Endothelial cell of umbilical vein (primary cell): ENCODE measurements at regions not wholly inside any gene's neighbourhood (a gene's known extent, or its start where the extent isn't known, plus 50 kb on each side); places are given as distances from the start of the nearest gene placed in this dataset.

ENCODE experiments used
- BruUV-seq: library from RNA; stranded (reverse); fragments of 400-500 nt; replicated peaks from 2 replicates; lab custom pipeline; 2021; lab: Mats Ljungman, UMichigan
- CTCF ChIA-PET: fragments of 300-600, 350-600 bp; sonication (Branson Sonifier 250); formaldehyde crosslinking; loops from one replicate; lab custom pipeline; 2021; ENCODE audit warnings: antibody characterized with exemption, inconsistent platforms; lab: Charles Lee
- POLR2A ChIA-PET: fragments of 300-600, 350-600 bp; sonication (Branson Sonifier 250); formaldehyde crosslinking; loops from one replicate; lab custom pipeline; 2021; ENCODE audit warnings: antibody characterized with exemption, inconsistent platforms; lab: Charles Lee
- DNase-seq: peaks from one replicate; pipeline ENCODE4 v3.0.0-alpha.2; 2011; ENCODE audit warnings: low read depth, low spot score
- FAIRE-seq: peaks from 2 replicates; lab custom pipeline; 2011; peaks lifted over from hg19 to GRCh38; lab: Jason Lieb, UNC
- H2AFZ ChIP-seq: 2 replicates; pipeline ENCODE4 v1.6.0; 2012; ENCODE audit warnings: low read depth, low read length, control low read depth, inconsistent platforms
- H3K27ac ChIP-seq: 2 replicates; pipeline ENCODE4 v1.5.1; 2011; ENCODE audit warnings: low read depth, mild to moderate bottlenecking, control low read depth, low read length, moderate library complexity; ENCODE audit not compliant: insufficient read depth
- H3K27me3 ChIP-seq, 2 experiments: 2 replicates each; pipeline versions ENCODE4 v1.6.0 to v1.6.1; 2011; ENCODE audit warnings: low read length in 2 of 2, mixed read lengths in 1 of 2; ENCODE audit not compliant: control insufficient read depth in 2 of 2, insufficient read depth in 2 of 2
- H3K36me3 ChIP-seq, 2 experiments: 2 replicates in 1 of 2; 3 replicates in 1 of 2; pipeline ENCODE4 v1.5.1; 2011; ENCODE audit warnings: low read length in 2 of 2, mild to moderate bottlenecking in 1 of 2, moderate library complexity in 1 of 2; ENCODE audit not compliant: control insufficient read depth in 2 of 2, insufficient read depth in 2 of 2; ENCODE audit errors: extremely low read depth in 1 of 2
- H3K4me1 ChIP-seq: 3 replicates; pipeline ENCODE4 v1.5.1; 2011; ENCODE audit warnings: mild to moderate bottlenecking, low read length; ENCODE audit not compliant: control insufficient read depth, insufficient read depth; ENCODE audit errors: extremely low read depth
- H3K4me2 ChIP-seq: 2 replicates; pipeline ENCODE4 v1.6.1; 2011; ENCODE audit warnings: low read length, control low read depth, mixed read lengths; ENCODE audit not compliant: insufficient read depth
- H3K4me3 ChIP-seq, 3 experiments: fragments of 200-600 bp in 1 of 3; sonication (generic), shearing (Covaris generic) in 1 of 3; replicated peaks in 1 of 3; 2 replicates each; pipeline ENCODE4 v1.5.1; 2011 to 2016; ENCODE audit warnings: control low read depth in 3 of 3, low read length in 3 of 3, mild to moderate bottlenecking in 2 of 3, inconsistent platforms in 1 of 3, low read depth in 1 of 3, moderate library complexity in 1 of 3; ENCODE audit not compliant: insufficient read depth in 1 of 3
- H3K79me2 ChIP-seq: 2 replicates; pipeline ENCODE4 v1.6.0; 2012; ENCODE audit warnings: low read length, inconsistent platforms; ENCODE audit not compliant: control insufficient read depth, insufficient read depth
- H3K9ac ChIP-seq: replicated peaks from 2 replicates; pipeline ENCODE3; 2011; ENCODE audit warnings: low read length, control low read depth; ENCODE audit not compliant: insufficient read depth; ENCODE audit errors: extremely low read depth
- H3K9me1 ChIP-seq: replicated peaks from 3 replicates; pipeline ENCODE4 v1.6.0; 2011; ENCODE audit warnings: mild to moderate bottlenecking, low read length; ENCODE audit not compliant: control insufficient read depth, insufficient read depth; ENCODE audit errors: extremely low read depth
- H3K9me3 ChIP-seq: replicated peaks from 2 replicates; pipeline ENCODE4 v1.5.1; 2012; ENCODE audit warnings: low read length, inconsistent platforms; ENCODE audit not compliant: control insufficient read depth, insufficient read depth
- H4K20me1 ChIP-seq: replicated peaks from 2 replicates; pipeline ENCODE3; 2011; ENCODE audit warnings: mild to moderate bottlenecking, low read length; ENCODE audit not compliant: control insufficient read depth, insufficient read depth; ENCODE audit errors: extremely low read depth
- CTCF ChIP-seq, 2 donors: IDR thresholded peaks; 1 replicate in 1 of 2; 2 replicates in 1 of 2; pipeline ENCODE4 v1.5.1; 2011; ENCODE audit warnings: low read length in 2 of 2, mild to moderate bottlenecking in 2 of 2, moderate library complexity in 2 of 2, control low read depth in 1 of 2, inconsistent platforms in 1 of 2, low read depth in 1 of 2; ENCODE audit not compliant: insufficient read depth in 1 of 2; ENCODE audit errors: extremely low read depth in 1 of 2
- EZH2 ChIP-seq: IDR thresholded peaks from 2 replicates; pipeline ENCODE4 v1.6.1; 2012; ENCODE audit warnings: borderline replicate concordance, low read depth, mild to moderate bottlenecking, moderate library complexity, low read length, inconsistent platforms; ENCODE audit not compliant: severe bottlenecking
- FOS ChIP-seq: IDR thresholded peaks from 2 replicates; pipeline ENCODE4 v1.6.1; 2011; ENCODE audit warnings: mild to moderate bottlenecking, low read length, moderate library complexity, borderline replicate concordance; ENCODE audit not compliant: insufficient read depth
- GATA2 ChIP-seq: IDR thresholded peaks from 2 replicates; pipeline ENCODE4 v1.7.0; 2011; ENCODE audit warnings: low read depth, mild to moderate bottlenecking, moderate library complexity, mixed read lengths, low read length; ENCODE audit not compliant: insufficient read length, insufficient read depth
- JUN ChIP-seq: IDR thresholded peaks from 2 replicates; pipeline ENCODE4 v1.6.1; 2011; ENCODE audit warnings: borderline replicate concordance, low read depth; ENCODE audit not compliant: insufficient read length, insufficient read depth
- MYC ChIP-seq: IDR thresholded peaks from one replicate; pipeline ENCODE4 v1.6.1; 2011; ENCODE audit warnings: mild to moderate bottlenecking, low read depth, low read length
- POLR2A ChIP-seq: IDR thresholded peaks from 2 replicates; pipeline ENCODE4 v1.6.1; 2012; ENCODE audit warnings: low read depth, mild to moderate bottlenecking, control low read depth, low read length
- POLR2AphosphoS5 ChIP-seq: IDR thresholded peaks from 2 replicates; pipeline ENCODE4 v1.6.1; 2012; ENCODE audit warnings: low read depth, mild to moderate bottlenecking, control low read depth, low read length, moderate library complexity; ENCODE audit not compliant: insufficient read depth
- dilution Hi-C: fragments of 300-500 bp; cut with MboI; formaldehyde crosslinking; loops from one replicate; pipeline ENCODE4 v1.15.0; 2019; ENCODE audit warnings: low sequenced_read_pairs; ENCODE audit not compliant: extremely low pct_ligation_motif_present
- intact Hi-C: fragments of 100-400 bp; cut with micrococcal nuclease; formaldehyde crosslinking; loops from one replicate; pipeline ENCODE4 v1.10.0; 2022
- TF ChIP-seq, protein P1 (sequence below): IDR thresholded peaks from 2 replicates; pipeline ENCODE4 v1.6.1; 2011; ENCODE audit not compliant: insufficient read depth, insufficient read length

DNA sequence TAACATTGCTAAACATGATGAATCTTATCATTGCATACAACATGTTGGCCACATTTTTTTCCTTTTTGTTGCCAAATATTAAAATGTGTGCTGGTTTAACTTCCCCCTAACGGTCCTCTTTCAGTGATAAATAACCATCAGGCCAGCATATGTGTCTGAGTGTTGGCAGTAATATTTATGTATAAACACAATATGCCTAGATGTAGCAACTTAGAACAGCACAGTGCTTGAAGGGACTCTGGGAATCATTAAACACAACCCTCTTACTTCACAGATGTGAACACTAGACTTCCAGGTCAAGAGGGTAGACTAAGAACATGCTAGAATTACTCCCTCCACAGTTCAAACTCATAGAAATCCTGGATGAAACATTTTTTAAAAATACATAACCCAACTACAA, 581.8 kb downstream of the PLPP3 start:
- dilution Hi-C loops = no loop called here
- H4K20me1 ChIP-seq = no peaks in the 10 kb centered on the region

More for the DNA sequence above, 581.8 kb downstream of the PLPP3 start:
- H3K79me2 ChIP-seq = no peaks in the 10 kb centered on the region
- ChIA-PET CTCF (no interaction called here), POLR2A (no interaction called here)
- H3K9me1 ChIP-seq = no peaks in the 10 kb centered on the region
- intact Hi-C loops = no loop called here
- no peaks in the 10 kb centered on the region for H3K36me3 ChIP-seq
- H3K9me3 ChIP-seq = no peaks in the 10 kb centered on the region
- no peak for DNase-seq
- TF ChIP-seq CTCF (IDR thresholded peaks at IDR 0.05; ENCODE audit: extremely low read depth in 1 of 2, insufficient read depth in 1 of 2, low read depth in 1 of 2, low read length in 2 of 2) = no peak
- TF ChIP-seq, protein P1, sequence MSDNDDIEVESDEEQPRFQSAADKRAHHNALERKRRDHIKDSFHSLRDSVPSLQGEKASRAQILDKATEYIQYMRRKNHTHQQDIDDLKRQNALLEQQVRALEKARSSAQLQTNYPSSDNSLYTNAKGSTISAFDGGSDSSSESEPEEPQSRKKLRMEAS = no peak
- TF ChIP-seq POLR2A = no peak
- no peak for TF ChIP-seq EZH2
- no peak for TF ChIP-seq FOS
- no peak for TF ChIP-seq POLR2AphosphoS5
- TF ChIP-seq MYC = no peak
- no peak for TF ChIP-seq JUN
- TF ChIP-seq GATA2 = no peak
- no peak overlapping the region for H2AFZ ChIP-seq
- no peaks in the 10 kb centered on the region for H3K27me3 ChIP-seq
- H3K9ac ChIP-seq = no peak overlapping the region
- H3K4me2 ChIP-seq = no peak overlapping the region
- no peak overlapping the region for H3K27ac ChIP-seq
- H3K4me3 ChIP-seq = no peak overlapping the region
- BruUV-seq = no TSS peak
- H3K4me1 ChIP-seq = no peaks in the 10 kb centered on the region
- no peak for FAIRE-seq
